8988T (cell line): ENCODE measurements at regions not wholly inside any gene's neighbourhood (a gene's known extent, or its start where the extent isn't known, plus 50 kb on each side); places are given as distances from the start of the nearest gene placed in this dataset.
A peak's percentile ranks its signal among the peaks of the same experiment; 100 is the strongest.

Source experiments
- DNase-seq: peaks from one replicate; pipeline ENCODE4 v3.0.0; 2011

DNA sequence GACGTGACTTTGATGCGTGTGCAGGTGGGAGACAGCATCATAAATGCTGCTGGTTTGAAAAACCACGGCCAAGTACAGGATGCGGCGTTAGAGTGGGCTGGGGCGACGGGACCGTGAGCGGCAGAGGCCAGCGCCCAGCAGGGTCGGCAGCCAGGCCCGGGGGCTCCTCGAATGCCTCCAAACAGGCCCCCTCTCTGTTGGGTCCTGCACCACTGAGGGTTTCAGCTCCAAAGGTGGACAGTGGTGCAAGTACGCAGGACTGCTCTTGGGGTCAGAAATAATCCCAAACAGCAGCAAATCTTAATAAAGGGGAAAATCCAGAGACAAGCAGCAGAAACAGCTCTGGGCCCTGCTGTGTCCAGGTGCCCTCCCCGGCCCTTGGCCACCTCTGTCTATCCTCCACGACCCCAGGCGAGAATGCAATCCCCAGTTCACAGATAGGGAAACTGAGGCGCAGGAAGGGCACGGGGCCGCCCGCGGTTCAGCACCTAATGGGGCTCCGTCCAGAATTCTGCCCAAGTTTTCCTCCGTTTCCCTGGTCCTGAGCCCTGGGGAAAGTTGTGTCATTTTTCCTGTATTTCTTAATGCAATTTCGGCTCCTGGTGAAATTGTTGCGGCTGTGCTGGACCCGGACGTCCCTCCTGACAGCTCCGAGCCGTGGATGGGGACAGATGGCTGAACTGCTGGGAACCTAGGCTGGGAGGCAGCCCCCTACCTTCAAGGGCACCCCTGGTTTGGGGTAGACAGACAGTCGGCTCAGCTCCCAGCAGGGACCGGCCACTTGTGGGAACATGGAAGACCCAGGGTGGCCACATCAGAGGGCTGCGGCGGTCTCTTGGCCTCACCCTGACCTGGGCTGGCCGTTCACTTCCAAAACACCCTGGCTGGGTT, 97.4 kb downstream of the FOXL3 start:
- DNase-seq, result peak; percentile 5

DNA sequence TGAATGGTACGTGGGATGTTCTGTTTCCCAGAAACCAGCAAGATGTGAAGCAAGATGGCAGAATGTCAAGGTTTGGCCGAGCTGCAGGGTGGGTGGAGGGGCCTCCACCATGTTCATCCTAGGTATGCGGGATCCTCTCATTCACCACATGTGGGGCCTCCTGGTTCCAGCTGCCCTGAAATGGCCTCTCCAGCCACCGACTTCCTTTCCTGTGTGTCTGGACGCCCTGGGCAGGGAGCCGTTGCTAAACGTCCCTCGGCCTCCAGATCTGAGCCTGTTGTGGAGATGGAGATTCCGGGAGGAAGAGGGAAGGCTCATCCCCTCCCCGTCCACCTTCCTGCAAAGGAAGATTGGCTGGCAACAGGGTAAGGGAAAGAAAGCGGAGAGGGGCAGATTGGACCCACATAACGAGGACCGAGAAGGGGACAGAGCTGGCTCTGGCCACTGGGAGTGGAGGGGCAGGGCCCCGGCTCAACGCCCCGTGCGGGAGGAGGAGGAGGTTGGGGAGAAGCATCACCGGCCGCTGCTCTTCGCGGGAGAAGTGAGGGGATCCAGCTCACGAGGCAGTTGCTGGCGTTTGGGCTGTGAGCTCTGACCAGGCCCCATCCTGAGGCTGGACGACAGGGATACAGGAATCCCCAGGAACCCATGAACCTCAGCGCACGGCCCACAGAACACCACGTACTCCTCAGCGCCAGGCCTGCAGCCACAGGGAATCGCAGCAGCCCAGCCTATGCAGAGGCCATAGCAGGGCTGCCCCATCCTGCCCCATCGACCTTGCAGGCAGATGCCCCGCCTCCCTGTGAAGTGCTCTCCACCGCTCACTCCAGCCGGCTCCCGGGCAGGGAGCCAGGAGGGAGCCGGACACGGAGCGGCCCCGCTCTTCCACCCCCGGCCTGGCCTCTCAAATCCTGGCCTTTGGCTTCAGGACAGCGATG, 98.3 kb downstream of the FOXL3 start:
- DNase-seq, result peak; percentile 9

DNA sequence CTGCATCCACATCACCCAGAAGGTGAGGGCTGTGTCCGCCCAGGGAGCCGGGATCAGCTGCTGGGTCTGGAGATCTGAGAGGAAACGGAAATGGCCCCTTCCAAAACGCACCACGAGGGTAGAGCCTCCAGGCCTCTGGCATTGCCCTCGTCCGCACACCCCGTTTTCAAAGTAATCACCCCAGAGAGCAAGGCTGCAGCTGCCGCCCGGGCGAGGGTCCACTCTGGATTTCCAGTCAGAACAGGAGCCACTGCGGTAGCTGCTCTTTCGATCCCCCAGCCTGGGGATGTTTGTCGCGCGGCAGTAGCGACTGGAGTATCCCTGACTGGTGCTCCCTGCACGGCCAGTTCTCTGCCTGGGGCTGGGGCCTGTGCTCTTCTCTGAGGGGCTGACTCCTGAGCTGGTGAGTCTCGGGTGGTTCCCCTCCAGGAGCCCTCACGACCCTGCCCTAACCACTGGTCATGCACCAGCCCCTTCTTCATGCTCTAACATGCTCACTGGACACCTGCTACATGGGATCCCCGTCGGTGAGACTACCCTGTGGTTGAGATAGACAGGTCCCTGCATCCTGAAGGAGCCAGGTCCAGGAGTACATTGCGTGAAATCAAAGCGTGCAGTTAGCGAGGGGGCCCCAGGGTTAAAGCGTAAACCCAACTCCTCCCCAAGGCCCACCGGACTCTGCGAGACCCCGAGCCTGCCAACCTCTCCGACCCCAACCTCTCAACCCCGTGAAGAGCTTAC, 99.2 kb downstream of the FOXL3 start:
- peak; percentile 3 for DNase-seq

DNA sequence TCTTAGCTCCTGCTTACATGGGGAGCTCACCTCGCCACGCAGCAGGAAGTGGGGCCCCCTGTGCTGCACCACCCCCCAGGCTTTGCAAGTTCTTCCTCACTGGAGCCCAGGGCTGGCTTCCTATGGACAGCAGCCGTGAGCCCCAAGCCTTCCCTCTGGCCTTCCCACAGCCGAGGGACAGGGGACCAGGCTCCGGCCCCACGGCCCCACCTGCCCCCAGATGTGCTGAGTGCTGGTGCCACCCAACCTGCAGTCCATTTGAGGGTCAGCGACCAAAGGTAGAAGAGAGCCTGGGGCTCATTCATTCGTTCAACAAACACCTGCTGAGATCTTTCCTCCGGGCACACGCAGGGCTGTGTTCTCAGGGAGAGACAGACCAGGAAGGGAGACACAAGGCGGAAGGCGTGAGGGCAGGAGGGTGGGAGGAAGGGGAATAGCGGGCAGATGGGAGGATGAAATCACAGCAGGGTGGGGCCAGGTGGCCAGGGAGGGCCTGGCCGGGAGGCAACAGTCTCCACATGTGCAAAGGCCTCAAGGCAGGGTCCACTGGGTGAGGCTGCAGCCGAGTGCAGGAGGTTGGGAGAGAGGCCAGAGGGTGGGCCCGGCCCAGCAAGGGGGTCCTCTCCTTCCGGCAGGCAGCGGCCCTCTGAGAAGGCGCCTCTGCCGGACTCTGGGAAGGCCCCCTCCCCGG, 100.1 kb downstream of the FOXL3 start:
- DNase-seq, result peak; percentile 8

DNA sequence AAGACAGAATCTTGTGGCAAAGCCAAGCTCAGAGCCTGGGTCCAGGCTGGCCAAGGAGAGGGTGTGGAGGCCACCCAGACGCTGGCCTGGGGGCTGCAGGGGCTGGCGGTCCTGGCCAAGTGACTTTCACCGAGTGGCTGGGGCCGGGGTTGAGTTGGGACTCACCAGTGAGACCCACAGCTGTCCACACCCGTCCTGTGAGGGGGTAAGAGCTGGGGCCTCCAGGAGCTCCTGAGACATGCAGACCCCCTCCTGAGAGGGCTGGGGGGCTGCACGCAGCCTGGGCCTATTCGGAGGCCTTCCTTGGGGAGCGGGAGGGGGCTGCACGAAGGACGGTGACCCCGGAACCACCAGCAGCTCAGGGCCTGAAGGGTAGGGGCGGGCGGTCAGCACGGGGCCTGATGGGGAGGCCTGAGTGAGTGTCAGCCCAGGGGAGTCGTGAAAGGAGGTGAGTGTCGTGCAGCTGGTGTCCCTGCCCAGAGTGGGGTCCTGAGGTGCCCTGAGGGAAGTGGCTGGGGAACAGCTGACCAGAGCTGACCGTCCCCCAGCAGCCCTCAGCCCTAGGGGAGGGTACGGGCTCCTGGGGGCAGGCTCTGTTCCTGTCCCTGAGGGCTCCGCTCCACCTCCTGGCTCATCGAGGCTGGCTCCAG, 100.9 kb downstream of the FOXL3 start:
- peak; percentile 3 for DNase-seq

DNA sequence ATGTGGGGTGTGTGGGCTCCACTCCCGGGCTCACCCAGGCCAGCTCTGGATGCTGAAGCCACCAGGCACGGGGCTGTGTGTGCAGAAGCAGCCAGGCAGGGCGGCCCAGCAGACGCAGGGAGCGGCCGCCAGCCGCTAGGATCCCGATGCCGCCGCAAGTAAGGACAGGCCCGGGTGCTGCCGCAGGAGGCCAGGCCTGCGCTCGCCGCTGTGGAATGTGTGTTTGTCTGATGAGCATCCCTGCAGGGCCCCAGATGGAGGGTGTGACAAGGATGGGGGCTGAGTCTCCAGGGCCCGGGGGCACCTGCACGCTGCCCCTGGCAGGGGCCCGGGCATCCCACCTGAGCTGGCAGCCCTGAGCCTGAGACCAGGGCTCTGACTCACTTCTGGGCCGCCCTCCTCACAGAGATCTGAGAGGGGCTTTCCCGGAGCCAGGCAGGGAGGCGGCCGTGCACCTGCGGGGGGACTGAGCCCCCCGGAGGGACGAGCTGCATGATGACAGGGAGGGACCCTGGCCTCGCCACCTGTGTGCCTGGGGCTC, 101.5 kb downstream of the FOXL3 start:
- peak; percentile 16 for DNase-seq

DNA sequence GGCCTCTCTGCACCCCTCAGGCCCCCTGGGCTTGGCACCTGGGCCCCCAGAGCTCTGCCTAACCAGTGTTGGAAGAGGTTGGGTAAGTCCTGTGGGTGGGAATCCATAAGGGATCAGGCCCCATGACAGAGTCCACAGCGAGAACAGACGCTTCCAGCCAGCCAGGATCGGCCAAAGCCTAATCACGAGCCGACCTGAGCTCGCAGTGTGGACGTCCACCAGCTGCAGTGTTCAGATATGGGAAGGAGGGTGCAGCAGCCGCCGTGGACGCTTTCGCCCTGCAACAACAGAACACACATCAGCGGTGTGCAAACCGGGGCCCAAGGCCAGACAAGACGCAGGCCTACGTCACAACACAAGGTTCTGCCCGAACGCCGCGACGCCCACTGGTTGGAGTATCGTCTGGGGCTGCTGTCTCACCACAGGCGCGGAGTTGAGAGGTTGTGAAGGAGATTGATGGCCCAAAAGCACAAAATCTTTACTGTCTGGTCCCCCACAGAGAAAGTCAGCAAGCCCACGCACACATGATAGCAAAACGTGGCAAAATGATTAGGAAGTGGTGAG, 102.1 kb downstream of the FOXL3 start:
- DNase-seq, result peak; percentile 7

DNA sequence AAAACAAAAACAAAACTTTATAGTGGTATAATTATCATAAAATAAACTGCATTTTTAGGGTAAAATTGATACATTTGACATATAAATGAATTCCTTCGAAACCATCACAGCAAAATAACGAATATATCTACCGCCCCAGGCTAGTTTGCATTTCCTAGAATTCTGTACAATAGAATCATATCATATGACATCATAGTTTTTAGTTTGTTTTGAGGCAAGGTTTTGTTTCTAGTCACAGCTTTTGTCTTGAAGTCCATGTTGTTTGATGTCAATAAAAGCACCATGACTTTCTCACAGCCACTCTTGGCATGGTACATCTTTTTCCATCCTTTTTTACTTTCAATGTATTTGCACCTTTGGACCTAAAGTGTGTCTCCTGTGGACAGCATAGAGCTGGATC, 102.9 kb downstream of the FOXL3 start:
- DNase-seq, result no peak

DNA sequence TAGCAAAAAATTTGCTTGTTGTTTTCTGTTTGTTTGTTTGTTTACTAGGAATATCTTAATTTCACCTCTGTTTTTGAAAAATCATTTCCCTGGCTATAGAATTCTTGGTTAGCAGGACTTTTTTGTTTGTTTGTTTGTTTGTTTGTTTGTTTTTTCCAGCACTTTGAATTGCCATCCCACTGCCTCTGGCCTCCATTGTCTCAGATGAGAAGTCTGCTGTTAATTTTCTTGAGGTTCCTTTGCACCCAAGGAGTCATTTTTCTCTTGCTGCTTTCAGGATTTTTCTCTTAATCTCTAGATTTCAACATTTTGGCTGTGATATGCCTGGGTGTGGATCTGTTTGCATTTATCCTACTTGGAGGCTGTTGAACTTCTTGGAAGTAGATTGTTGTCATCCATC, 105.7 kb downstream of the FOXL3 start:
- no peak for DNase-seq

DNA sequence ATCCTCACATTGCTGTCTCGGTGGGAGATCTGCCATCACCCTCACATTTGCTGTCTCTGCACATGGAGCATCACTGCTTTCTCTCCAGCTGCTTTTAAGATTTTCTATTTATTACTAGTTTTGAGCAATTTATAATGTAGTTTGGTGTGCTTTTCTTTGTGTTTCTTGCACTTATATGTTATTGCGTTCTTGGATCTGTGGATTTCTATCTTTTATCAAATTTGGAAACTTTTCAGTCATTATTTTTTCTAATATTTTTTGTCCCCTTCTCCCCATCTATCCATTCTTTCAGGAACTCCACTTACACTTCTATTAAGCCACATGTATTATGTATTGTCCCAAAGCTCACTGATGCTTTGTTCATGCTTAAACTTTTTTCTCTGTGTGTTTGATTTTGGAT, 108.9 kb downstream of the FOXL3 start:
- no peak for DNase-seq

DNA sequence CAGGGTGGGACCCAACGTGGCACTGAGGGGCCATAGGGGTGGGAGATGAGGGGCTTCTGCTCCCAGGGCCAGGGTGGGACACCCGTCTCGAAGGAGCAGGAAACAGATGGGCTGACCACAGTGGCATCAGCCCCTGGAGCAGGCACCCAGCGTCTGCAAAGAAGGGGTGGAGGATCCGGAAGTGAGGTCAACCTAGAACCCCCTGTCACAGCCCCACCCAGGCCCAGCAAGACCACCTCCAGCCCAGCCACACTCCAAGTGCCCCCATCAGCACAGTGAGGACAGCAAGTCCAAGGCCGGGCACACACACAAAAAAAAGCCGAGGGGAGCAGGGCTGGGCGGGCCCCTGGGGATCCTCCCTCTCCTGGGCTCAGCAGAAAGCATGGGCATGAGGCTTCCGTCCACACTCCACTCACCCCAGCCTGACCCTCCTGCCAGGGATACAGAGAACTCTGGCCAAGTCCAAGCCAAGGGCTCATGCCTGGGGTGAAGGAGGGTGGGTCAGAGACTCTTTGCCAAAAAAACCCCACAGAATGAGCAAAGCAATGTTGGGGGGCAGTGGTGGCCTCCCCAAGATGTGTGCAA, 111.0 kb downstream of the FOXL3 start:
- DNase-seq, result no peak

DNA sequence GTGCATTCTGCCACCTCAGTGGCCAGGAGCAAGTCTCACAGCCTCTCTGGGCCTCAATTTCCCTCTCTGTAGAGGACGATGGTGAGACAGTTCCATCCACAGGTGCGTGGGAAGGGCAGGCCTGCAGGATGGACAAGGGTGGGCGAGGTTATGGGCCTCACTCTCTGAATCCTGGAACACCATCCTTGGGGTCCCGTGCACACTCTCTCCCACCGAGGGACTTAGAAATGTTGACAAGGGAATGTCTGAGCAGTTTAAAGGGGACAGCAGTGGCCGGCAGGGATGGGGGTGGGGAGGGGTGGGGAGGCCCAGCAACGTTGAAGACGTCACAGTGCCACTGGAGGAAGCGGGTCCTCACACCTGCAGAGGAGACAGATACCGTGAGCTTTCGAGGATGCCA, 111.5 kb downstream of the FOXL3 start:
- DNase-seq, result no peak

DNA sequence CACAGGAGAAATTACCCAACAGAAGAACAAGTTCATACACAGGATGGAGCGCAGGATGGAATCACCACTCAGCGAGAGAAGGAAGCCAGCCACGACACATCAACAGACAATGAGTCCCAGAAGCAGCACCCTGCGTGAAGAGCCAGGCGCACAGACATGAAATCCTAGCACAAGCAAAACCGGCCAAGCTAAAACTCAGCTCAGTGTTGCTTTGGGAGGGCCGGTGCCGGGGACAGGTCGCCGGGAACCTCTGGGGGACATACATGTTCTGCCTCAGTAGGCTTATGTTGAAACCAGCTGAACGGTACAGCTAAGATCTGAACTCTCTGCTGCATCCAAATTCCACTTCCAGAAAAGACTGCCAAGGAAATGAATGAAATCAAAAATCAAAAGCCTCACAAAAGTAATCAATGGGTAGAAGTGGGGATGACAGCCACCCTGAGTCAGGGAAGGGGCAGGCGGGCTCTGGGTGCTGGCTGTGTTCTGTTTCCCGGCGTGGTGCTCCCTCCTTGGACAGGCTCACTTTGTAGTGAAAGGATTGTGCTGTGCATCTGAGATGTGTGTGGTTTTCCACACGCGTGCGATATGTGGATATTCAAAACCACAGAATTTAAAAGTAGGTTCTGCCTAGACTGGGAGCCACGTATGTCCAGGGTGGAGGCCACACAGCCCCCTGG, 114.7 kb downstream of the PDGFA start:
- no peak for DNase-seq

DNA sequence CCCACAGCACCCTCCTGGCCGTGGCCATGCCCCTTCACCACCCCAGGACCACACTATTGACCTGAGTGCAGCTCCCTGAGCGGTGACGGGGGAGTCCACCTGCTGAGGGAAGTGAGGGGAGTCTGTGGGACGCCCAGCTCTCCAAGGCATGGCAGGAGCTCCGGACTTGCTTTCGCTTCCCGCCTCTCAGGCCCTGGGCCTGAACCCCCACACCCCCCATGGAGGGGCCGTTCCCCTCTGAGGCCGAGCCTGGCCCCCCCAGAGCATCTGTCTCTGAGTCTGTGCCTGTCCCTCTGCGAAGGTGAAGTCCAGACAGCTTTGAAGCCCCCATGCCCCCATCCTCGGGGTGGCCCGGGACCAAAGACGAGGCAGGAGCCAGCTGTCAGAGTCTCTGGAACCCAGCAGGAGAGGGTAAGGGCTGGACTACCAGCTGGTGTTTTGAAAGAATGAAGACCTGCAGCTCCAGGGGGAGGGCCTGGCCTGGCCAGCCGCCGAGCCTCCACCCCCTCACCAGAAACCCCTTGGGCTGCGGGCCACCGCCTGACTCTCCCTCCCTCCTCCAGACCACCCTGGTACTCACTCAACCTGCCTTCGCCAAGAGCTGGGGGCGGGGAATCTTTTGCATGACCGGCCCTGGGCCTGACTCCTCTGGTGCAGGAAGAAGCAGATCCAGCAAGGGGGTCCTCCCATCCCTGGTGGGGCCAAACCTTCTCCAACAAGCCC, 114.0 kb downstream of the PDGFA start:
- DNase-seq, result peak; percentile 10

DNA sequence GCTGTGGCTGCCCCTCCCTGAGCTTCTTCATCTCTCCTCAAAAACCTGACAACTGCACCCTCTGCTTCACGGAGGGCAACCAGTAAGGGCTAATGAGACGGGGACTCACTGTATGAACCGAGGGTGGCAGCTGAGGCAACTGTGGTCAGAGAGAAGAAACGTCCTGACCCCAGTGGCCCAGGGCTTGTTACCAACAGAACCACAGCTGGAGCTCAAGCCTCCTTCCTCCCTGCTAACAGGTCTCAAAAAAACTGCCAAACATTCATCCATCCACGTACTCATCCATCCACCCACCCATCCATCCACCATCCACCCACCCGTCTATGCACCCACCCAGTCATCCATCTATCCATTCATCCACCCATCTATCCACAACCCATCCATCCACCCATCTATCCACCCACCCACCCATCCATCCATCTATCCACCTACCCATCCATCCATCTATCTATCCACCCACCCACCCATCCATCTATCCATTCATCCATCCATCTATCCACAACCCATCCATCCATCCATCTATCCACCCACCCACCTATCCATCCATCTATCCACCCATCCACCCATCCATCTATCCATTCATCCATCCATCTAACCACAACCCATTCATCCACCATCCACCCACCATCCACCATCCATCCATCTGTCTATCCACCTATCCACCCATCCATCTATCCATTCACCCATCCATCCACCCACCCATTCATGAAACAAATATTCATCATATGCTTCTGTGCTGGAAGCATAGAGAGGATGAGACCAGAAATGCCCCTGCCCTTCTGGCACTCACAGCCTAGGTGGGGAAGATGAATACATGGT, 111.7 kb downstream of the PDGFA start:
- no peak for DNase-seq

DNA sequence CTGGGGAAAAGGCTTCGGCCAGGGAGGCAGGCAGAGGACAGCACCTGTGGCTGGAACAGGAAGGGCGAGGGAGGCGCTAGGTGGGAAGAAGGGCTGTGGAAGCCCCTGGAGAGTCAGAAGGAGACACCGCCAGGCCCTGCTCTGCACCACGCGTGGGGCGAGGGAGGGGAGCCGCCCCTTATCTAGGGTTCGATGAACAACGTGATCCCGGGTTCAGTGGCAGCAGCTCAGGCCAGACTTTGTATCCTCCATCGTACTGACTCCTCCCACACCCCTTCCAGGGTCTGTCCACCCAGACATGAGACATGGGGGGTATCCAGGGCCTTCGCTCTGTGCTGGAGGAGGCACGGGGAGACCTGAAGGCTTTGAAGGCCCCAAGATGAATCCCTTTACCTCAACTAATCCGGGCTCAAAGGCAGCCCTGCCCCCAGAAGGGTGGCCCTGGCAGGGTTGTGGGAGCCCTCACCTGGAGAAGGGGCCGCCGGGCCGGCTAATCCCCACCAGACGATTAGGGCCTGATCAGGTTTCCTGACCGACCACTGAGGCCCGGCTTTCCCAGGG, 110.8 kb downstream of the PDGFA start:
- no peak for DNase-seq

DNA sequence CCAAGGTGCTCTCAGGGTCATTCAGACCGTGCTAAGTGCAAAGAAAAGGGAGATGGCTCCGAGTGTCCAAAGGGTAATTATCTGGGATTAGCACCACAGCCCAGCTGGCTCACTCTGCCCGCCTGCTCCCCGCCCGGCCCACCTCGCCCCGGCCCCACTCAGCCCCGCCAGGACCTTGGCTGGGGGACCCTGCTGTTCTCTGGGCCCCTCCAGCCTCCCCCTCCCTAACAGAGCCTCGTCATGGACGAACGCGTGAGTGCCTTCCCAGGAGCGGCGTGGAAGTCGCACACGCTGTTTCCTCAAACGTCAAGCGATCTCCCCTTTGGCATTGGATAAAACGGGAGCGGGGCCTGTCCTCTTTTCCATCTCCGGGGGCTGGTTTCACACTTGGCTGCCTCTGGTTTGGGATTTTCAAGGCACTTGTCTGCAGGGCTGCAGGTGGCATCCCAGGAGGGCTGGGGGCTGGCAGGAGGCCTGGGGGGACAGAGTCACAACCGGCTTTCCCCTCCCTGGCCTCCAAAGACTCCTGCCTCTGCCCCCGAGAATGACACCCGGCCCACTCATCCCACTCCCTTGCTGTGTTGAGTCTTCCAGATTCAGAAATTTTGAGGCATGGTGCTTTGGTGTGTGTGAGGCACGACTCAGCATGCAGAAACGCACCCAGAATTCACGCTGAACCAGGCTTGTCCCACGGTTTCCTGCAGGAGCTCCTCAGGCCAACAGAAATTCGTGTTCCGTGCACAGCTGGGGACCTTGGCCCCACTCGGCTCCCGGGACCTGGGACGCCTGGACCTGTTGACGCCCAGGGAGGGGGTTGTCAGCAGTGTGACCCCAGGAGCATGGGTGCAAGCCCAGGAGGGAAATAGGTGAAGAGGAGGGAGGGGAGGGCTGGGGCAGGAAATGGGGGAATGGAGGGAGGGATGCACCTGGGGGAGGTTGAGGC, 110.0 kb downstream of the PDGFA start:
- DNase-seq, result peak; percentile 10
